ENCODE measurements at regions not wholly inside any gene's neighbourhood (a gene's known extent, or its start where the extent isn't known, plus 50 kb on each side); places are given as distances from the start of the nearest gene placed in this dataset.

DNA sequence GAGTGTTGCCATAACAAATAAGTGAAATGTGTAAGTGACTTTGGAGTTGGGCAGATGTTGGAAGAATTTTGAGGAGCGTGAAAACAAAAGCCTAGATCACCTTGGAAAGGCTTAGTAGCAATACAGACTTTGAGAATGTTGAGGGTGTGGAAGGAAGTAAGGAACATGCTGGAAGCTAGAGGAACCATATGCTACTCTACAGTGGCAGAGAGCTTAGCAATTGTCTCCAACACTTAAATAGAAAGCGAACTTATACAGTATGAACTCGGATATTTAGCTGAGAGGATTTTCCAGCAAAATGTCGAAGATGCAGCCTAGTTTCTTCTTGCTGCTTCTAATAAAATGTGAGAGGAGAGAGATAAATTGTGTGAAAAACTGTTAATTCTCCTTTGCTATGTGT lies 271.2 kb downstream of the ADRA2A start:
- CTCF ChIA-PET, result no interaction called here

More for the DNA sequence above, 271.2 kb downstream of the ADRA2A start:
- dilution Hi-C loops (cut with MboI; ENCODE audit: extremely low pct_ligation_motif_present, low sequenced_read_pairs) (no loop called here), intact Hi-C loops (cut with micrococcal nuclease) (no loop called here)
- POLR2A ChIA-PET, result no interaction called here
- no peak overlapping the region for H3K9ac ChIP-seq (replicated peaks; ENCODE audit: extremely low read depth, insufficient read depth, low read length)
- TF ChIP-seq POLR2A (IDR thresholded peaks at IDR 0.05; ENCODE audit: low read depth, low read length) (no peak), MYC (IDR thresholded peaks at IDR 0.05; ENCODE audit: low read depth, low read length) (no peak), CTCF (IDR thresholded peaks at IDR 0.05; ENCODE audit: extremely low read depth in 1 of 2, insufficient read depth in 1 of 2, low read depth in 1 of 2, low read length in 2 of 2) (no peak), GATA2 (IDR thresholded peaks at IDR 0.05; ENCODE audit: insufficient read depth, insufficient read length, low read depth, low read length) (no peak), JUN (IDR thresholded peaks at IDR 0.05; ENCODE audit: borderline replicate concordance, insufficient read depth, insufficient read length, low read depth) (no peak), FOS (IDR thresholded peaks at IDR 0.05; ENCODE audit: borderline replicate concordance, insufficient read depth, low read length) (no peak), EZH2 (IDR thresholded peaks at IDR 0.05; ENCODE audit: borderline replicate concordance, low read depth, low read length, severe bottlenecking) (no peak), POLR2AphosphoS5 (IDR thresholded peaks at IDR 0.05; ENCODE audit: insufficient read depth, low read depth, low read length) (no peak)
- TF ChIP-seq, protein P1, sequence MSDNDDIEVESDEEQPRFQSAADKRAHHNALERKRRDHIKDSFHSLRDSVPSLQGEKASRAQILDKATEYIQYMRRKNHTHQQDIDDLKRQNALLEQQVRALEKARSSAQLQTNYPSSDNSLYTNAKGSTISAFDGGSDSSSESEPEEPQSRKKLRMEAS (IDR thresholded peaks at IDR 0.05; ENCODE audit: insufficient read depth, insufficient read length), result no peak
- H3K27ac ChIP-seq (ENCODE audit: insufficient read depth, low read depth, low read length), result no peak overlapping the region
- no peak for DNase-seq (ENCODE audit: low read depth, low spot score)
- FAIRE-seq, result no peak
- H3K4me3 ChIP-seq (replicated peaks in 1 of 3; ENCODE audit: insufficient read depth in 1 of 3, low read depth in 1 of 3, low read length in 3 of 3), result no peak overlapping the region
- no peaks in the 10 kb centered on the region for H3K9me3 ChIP-seq (replicated peaks; ENCODE audit: control insufficient read depth, insufficient read depth, low read length)
- H3K4me1 ChIP-seq (ENCODE audit: control insufficient read depth, extremely low read depth, insufficient read depth, low read length), result no peaks in the 10 kb centered on the region
- no peak overlapping the region for H2AFZ ChIP-seq (ENCODE audit: low read depth, low read length)
- H3K4me2 ChIP-seq (ENCODE audit: insufficient read depth, low read length), result no peak overlapping the region
- no peaks in the 10 kb centered on the region for H4K20me1 ChIP-seq (replicated peaks; ENCODE audit: control insufficient read depth, extremely low read depth, insufficient read depth, low read length)
- BruUV-seq (replicated peaks), result no TSS peak
- no peaks in the 10 kb centered on the region for H3K9me1 ChIP-seq (replicated peaks; ENCODE audit: control insufficient read depth, extremely low read depth, insufficient read depth, low read length)
- H3K36me3 ChIP-seq (ENCODE audit: control insufficient read depth in 2 of 2, extremely low read depth in 1 of 2, insufficient read depth in 2 of 2, low read length in 2 of 2), result no peaks in the 10 kb centered on the region
- H3K79me2 ChIP-seq (ENCODE audit: control insufficient read depth, insufficient read depth, low read length), result no peaks in the 10 kb centered on the region
- H3K27me3 ChIP-seq (ENCODE audit: control insufficient read depth in 2 of 2, insufficient read depth in 2 of 2, low read length in 2 of 2), result no peaks in the 10 kb centered on the region

Measured in endothelial cell of umbilical vein (primary cell).